SH-SY5Y (cell line): ENCODE measurements at regions not wholly inside any gene's neighbourhood (a gene's known extent, or its start where the extent isn't known, plus 50 kb on each side); places are given as distances from the start of the nearest gene placed in this dataset.

Experiments
- GATA2 ChIP-seq: IDR thresholded peaks from 2 replicates; pipeline ENCODE4 v1.6.1; 2011; ENCODE audit warnings: mild to moderate bottlenecking, low read depth, low read length
- GATA3 ChIP-seq: IDR thresholded peaks from 2 replicates; pipeline ENCODE4 v1.6.1; 2011; ENCODE audit warnings: low read depth, mild to moderate bottlenecking, low read length, moderate library complexity

DNA sequence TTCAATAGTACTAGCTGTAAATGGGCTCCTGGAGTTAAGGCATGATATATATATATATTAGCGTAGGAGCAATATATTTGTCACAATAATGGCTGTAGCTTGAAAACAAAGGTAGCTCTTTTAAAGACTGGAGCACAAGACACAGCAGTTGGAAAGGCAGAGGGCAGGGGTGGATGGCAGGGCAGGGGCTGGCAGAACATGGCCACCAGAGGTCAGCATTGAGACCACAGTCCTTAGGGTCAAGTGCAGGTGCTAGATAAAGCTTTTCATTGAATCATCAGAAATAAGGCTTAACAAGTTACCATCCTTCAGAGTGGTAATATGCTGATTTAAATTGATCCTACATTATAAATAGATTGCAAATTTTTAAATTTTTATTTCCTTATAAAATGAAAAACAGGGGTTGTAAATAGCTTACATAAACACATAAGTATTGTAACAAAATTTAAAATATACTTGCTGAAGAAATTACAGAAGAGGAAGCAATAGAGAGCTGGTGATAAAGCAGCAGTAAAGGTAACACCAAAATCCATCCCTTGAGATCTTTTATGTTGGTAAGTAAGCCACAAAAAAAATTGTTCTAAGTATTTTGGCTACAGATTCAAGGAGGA is 161.2 kb upstream of the PIEZO2 start:
- no peak for TF ChIP-seq GATA3
- no peak for TF ChIP-seq GATA2
